IMR-90 (cell line): ENCODE measurements at regions not wholly inside any gene's neighbourhood (a gene's known extent, or its start where the extent isn't known, plus 50 kb on each side); places are given as distances from the start of the nearest gene placed in this dataset.

ENCODE experiments used
- ATAC-seq: fragments of 200-7000 bp; cut with Tn5 transposase; 2 replicates; pipeline ENCODE4 v1.9.1; 2020; ENCODE audit warnings: low read depth, mild to moderate bottlenecking, moderate library complexity
- BruUV-seq: library from RNA; stranded (reverse); fragments of 400-500 nt; replicated peaks from 2 replicates; lab custom pipeline; 2021; lab: Mats Ljungman, UMichigan
- CTCF ChIA-PET: fragments of 300-600 bp; formaldehyde crosslinking; extraction: SDS; loops from one replicate; lab custom pipeline; 2021; ENCODE audit warnings: antibody characterized with exemption; lab: Yijun Ruan, JAX
- POLR2A ChIA-PET: fragments of 300-600 bp; sonication (Branson Sonifier 250); formaldehyde crosslinking; loops from one replicate; lab custom pipeline; 2022; ENCODE audit warnings: antibody characterized with exemption; ENCODE audit not compliant: unreplicated experiment; lab: Charles Lee
- DNase-seq: peaks from one replicate; pipeline ENCODE4 v3.0.0; 2013
- H2AFZ ChIP-seq: replicated peaks from 2 replicates; pipeline ENCODE3; 2013; ENCODE audit warnings: low read length, mild to moderate bottlenecking; ENCODE audit not compliant: poor library complexity
- H2AK5ac ChIP-seq: 2 replicates; pipeline ENCODE4 v1.6.1; 2013; ENCODE audit warnings: low read depth, low read length, inconsistent platforms
- H2AK9ac ChIP-seq: replicated peaks from 2 replicates; pipeline ENCODE3; 2013; ENCODE audit warnings: mild to moderate bottlenecking, low read depth, low read length, moderate library complexity; ENCODE audit not compliant: poor library complexity
- H2BK120ac ChIP-seq: 2 replicates; pipeline ENCODE4 v1.6.1; 2013; ENCODE audit warnings: low read depth, low read length, inconsistent platforms
- H2BK15ac ChIP-seq: 3 replicates; pipeline ENCODE4 v1.6.1; 2013; ENCODE audit warnings: low read depth, low read length, inconsistent platforms
- H2BK20ac ChIP-seq: 2 replicates; pipeline ENCODE4 v1.6.1; 2013; ENCODE audit warnings: low read depth, mild to moderate bottlenecking, inconsistent platforms, low read length, moderate library complexity
- H2BK5ac ChIP-seq: 2 replicates; pipeline ENCODE4 v1.6.1; 2013; ENCODE audit warnings: mild to moderate bottlenecking, low read depth, low read length, inconsistent platforms; ENCODE audit not compliant: poor library complexity, severe bottlenecking
- H3K14ac ChIP-seq: replicated peaks from 2 replicates; pipeline ENCODE4 v1.6.1; 2013; ENCODE audit warnings: low read depth, low read length, inconsistent platforms
- H3K18ac ChIP-seq: 2 replicates; pipeline ENCODE4 v1.6.1; 2013; ENCODE audit warnings: low read depth, low read length, control low read depth
- H3K23ac ChIP-seq: 2 replicates; pipeline ENCODE4 v1.6.1; 2013; ENCODE audit warnings: low read depth, low read length, inconsistent platforms
- H3K27ac ChIP-seq: 2 replicates; pipeline ENCODE4 v1.5.1; 2013; ENCODE audit warnings: mild to moderate bottlenecking, control low read depth, low read length; ENCODE audit not compliant: insufficient read depth
- H3K27me3 ChIP-seq: 2 replicates; pipeline ENCODE4 v1.6.1; 2013; ENCODE audit warnings: low read length; ENCODE audit not compliant: control insufficient read depth, insufficient read depth
- H3K36me3 ChIP-seq: 2 replicates; pipeline ENCODE4 v1.6.1; 2013; ENCODE audit warnings: low read length, mixed read lengths; ENCODE audit not compliant: control insufficient read depth, insufficient read depth
- H3K4ac ChIP-seq: 2 replicates; pipeline ENCODE4 v1.6.1; 2013; ENCODE audit warnings: low read depth, low read length, inconsistent platforms
- H3K4me1 ChIP-seq: 2 replicates; pipeline ENCODE4 v1.6.1; 2013; ENCODE audit warnings: low read length, mixed read lengths; ENCODE audit not compliant: control insufficient read depth, insufficient read depth
- H3K4me2 ChIP-seq: 2 replicates; pipeline ENCODE4 v1.6.1; 2013; ENCODE audit warnings: low read depth, mild to moderate bottlenecking, control low read depth, low read length, moderate library complexity
- H3K4me3 ChIP-seq: 2 replicates; pipeline ENCODE4 v1.5.1; 2013; ENCODE audit warnings: low read depth, mild to moderate bottlenecking, control low read depth, low read length, moderate library complexity; ENCODE audit not compliant: insufficient read depth
- H3K56ac ChIP-seq: 2 replicates; pipeline ENCODE4 v1.6.1; 2013; ENCODE audit warnings: low read length, inconsistent platforms; ENCODE audit not compliant: insufficient read depth; ENCODE audit errors: extremely low read depth
- H3K79me1 ChIP-seq, 2 experiments: 2 replicates each; pipeline ENCODE4 v1.6.1; 2013; ENCODE audit warnings: low read length in 2 of 2, inconsistent platforms in 1 of 2, low read depth in 1 of 2
- H3K9ac ChIP-seq: 2 replicates; pipeline ENCODE4 v1.6.1; 2013; ENCODE audit warnings: low read depth, low read length, control low read depth
- H3K9me1 ChIP-seq: 2 replicates; pipeline ENCODE4 v1.6.1; 2013; ENCODE audit warnings: low read length, inconsistent platforms; ENCODE audit not compliant: insufficient read depth
- H3K9me3 ChIP-seq: 2 replicates; pipeline ENCODE4 v1.6.1; 2013; ENCODE audit warnings: low read length; ENCODE audit not compliant: control insufficient read depth, insufficient read depth
- H4K20me1 ChIP-seq: 2 replicates; pipeline ENCODE4 v1.6.1; 2013; ENCODE audit warnings: low read length, inconsistent platforms; ENCODE audit not compliant: insufficient read depth
- H4K5ac ChIP-seq: 2 replicates; pipeline ENCODE4 v1.6.1; 2013; ENCODE audit warnings: mild to moderate bottlenecking, low read depth, low read length, control low read depth
- H4K8ac ChIP-seq, 2 experiments: 2 replicates each; pipeline ENCODE4 v1.6.1; 2013; ENCODE audit warnings: low read depth in 2 of 2, low read length in 2 of 2, control low read depth in 1 of 2, inconsistent platforms in 1 of 2
- H4K91ac ChIP-seq: 2 replicates; pipeline ENCODE4 v1.6.1; 2013; ENCODE audit warnings: low read depth, low read length, inconsistent platforms; ENCODE audit not compliant: insufficient read depth
- CEBPB ChIP-seq: IDR thresholded peaks from 2 replicates; pipeline ENCODE4 v1.6.1; 2012; ENCODE audit warnings: low read depth, low read length, improper control_type of control experiment
- CHD1 ChIP-seq: IDR thresholded peaks from 2 replicates; pipeline ENCODE4 v1.6.1; 2012; ENCODE audit warnings: low read depth, low read length, improper control_type of control experiment
- FOS ChIP-seq: fragments of 150-350 bp; IDR thresholded peaks from 2 replicates; pipeline ENCODE4 v1.6.1; 2016; ENCODE audit warnings: low read depth, low read length
- MAFK ChIP-seq: IDR thresholded peaks from 2 replicates; pipeline ENCODE4 v1.6.1; 2012; ENCODE audit warnings: low read depth, low read length, improper control_type of control experiment
- NFE2L2 ChIP-seq: fragments of 150-350 bp; IDR thresholded peaks from 2 replicates; pipeline ENCODE4 v1.6.1; 2016; ENCODE audit warnings: low read depth, mild to moderate bottlenecking, low read length
- POLR2A ChIP-seq: IDR thresholded peaks from 2 replicates; pipeline ENCODE4 v1.6.1; 2012; ENCODE audit warnings: mild to moderate bottlenecking, low read depth, low read length
- WGBS, 2 experiments: methylation state at CpG; one replicate each; pipeline versions ENCODE4 v1.1.5 to v1.1.7; 2013; ENCODE audit warnings: missing lambda C conversion rate in 2 of 2; ENCODE audit not compliant: insufficient read length in 1 of 2; ENCODE audit errors: extremely low coverage in 2 of 2; 5-methylcytosine and 5-hydroxymethylcytosine counted together
- dilution Hi-C: fragments of 300-500 bp; cut with HindIII; formaldehyde crosslinking; loops from one replicate; pipeline ENCODE4 v1.14.3; 2018; ENCODE audit warnings: low sequenced_read_pairs; ENCODE audit not compliant: unreplicated experiment
- in situ Hi-C: fragments of 300-500 bp; cut with MboI; formaldehyde crosslinking; loops from 3 replicates; pipeline ENCODE4 v1.14.3; 2019; ENCODE audit warnings: low sequenced_read_pairs, inconsistent platforms, mixed read lengths
- intact Hi-C: fragments of 100-400 bp; cut with micrococcal nuclease; formaldehyde crosslinking; loops from 2 replicates; pipeline ENCODE4 v1.10.0; 2022
- TF ChIP-seq, protein P1 (sequence below): conservative IDR thresholded peaks from 2 replicates; pipeline ENCODE4 v1.5.1; 2012; ENCODE audit warnings: mild to moderate bottlenecking, low read depth, low read length, improper control_type of control experiment

DNA sequence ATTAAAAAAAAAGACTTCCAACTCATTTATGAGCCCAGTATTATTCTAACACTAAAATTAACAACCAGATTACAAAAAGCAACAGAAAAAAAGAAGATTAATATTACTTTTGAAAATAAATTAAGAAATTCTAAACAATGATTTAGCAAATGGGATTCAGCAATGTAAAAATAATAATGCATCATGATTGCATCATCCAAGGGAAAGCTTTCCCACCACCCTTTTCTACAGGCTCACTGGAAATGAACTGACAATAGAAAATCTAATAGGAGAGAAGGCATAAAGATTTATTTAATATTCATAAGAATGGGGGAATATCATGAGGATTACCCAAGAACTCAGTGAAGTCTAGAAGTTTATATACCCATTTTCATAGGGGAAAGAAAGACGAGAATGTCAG is 1671.9 kb downstream of the NCAM2 start:
- no peaks in the 10 kb centered on the region for H3K79me1 ChIP-seq
- H3K9ac ChIP-seq: no peak overlapping the region
- no peak overlapping the region for H2BK120ac ChIP-seq
- no TSS peak for BruUV-seq
- H2AK5ac ChIP-seq: no peak overlapping the region
- no peak overlapping the region for H3K4me3 ChIP-seq
- ATAC-seq (no peak), DNase-seq (no peak)
- no peak overlapping the region for H4K5ac ChIP-seq
- intact Hi-C loops: no loop called here
- H3K27ac ChIP-seq: no peak overlapping the region
- H4K20me1 ChIP-seq: no peaks in the 10 kb centered on the region
- no peak overlapping the region for H4K91ac ChIP-seq
- no peaks in the 10 kb centered on the region for H3K36me3 ChIP-seq
- no peak overlapping the region for H2AFZ ChIP-seq
- no CpG with 5 or more reads among the region's 1 CpG for WGBS, 2 experiments
- no peak overlapping the region for H3K56ac ChIP-seq
- H2BK15ac ChIP-seq: no peak overlapping the region
- no peaks in the 10 kb centered on the region for H3K27me3 ChIP-seq
- POLR2A ChIA-PET: no interaction called here
- no peak overlapping the region for H2BK5ac ChIP-seq
- CTCF ChIA-PET: no interaction called here
- H3K4me1 ChIP-seq: no peaks in the 10 kb centered on the region
- H3K4ac ChIP-seq: no peak overlapping the region
- peaks cover 13% of the 10 kb centered on the region; the same call in 1 of the 2 replicates for H3K9me3 ChIP-seq
- H2BK20ac ChIP-seq: no peak overlapping the region
- H2AK9ac ChIP-seq: no peak overlapping the region
- H3K4me2 ChIP-seq: no peak overlapping the region
- in situ Hi-C loops: no loop called here
- H3K18ac ChIP-seq: no peak overlapping the region
- H3K14ac ChIP-seq: no peak overlapping the region
- no peak overlapping the region for H4K8ac ChIP-seq
- no peaks in the 10 kb centered on the region for H3K9me1 ChIP-seq
- dilution Hi-C loops: no loop called here
- TF ChIP-seq CHD1 (no peak), CEBPB (peak; percentile 32; the same call in 1 of the 2 replicates), FOS (no peak), POLR2A (no peak), NFE2L2 (no peak), MAFK (no peak)
- TF ChIP-seq, protein P1, sequence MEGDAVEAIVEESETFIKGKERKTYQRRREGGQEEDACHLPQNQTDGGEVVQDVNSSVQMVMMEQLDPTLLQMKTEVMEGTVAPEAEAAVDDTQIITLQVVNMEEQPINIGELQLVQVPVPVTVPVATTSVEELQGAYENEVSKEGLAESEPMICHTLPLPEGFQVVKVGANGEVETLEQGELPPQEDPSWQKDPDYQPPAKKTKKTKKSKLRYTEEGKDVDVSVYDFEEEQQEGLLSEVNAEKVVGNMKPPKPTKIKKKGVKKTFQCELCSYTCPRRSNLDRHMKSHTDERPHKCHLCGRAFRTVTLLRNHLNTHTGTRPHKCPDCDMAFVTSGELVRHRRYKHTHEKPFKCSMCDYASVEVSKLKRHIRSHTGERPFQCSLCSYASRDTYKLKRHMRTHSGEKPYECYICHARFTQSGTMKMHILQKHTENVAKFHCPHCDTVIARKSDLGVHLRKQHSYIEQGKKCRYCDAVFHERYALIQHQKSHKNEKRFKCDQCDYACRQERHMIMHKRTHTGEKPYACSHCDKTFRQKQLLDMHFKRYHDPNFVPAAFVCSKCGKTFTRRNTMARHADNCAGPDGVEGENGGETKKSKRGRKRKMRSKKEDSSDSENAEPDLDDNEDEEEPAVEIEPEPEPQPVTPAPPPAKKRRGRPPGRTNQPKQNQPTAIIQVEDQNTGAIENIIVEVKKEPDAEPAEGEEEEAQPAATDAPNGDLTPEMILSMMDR: no peak
- H3K23ac ChIP-seq: no peak overlapping the region
